ENCODE measurements at regions not wholly inside any gene's neighbourhood (a gene's known extent, or its start where the extent isn't known, plus 50 kb on each side); places are given as distances from the start of the nearest gene placed in this dataset.

DNA sequence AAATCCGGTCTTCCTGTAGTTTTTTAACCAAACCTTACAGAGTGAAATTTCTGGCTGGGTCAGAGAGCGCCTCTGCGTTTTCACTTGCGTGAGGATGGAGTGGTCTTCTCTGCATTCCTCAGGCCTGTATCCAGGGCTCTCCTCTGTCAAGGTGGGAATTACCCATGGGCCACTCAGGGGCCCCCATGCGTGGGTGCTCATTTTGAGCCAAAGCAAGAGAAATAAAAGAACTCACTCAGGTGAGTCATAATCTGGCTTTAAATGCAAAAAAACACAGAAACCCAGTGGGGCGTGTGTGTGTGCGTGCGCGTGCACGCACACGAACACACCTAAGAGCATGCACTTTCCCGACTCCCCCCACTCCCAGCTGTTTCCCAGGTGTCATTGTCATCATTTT is 104.0 kb upstream of the PWP1 start:
- DNase-seq (ENCODE audit: extremely low read depth, low read depth) = no peak
- TF ChIP-seq, protein P1, sequence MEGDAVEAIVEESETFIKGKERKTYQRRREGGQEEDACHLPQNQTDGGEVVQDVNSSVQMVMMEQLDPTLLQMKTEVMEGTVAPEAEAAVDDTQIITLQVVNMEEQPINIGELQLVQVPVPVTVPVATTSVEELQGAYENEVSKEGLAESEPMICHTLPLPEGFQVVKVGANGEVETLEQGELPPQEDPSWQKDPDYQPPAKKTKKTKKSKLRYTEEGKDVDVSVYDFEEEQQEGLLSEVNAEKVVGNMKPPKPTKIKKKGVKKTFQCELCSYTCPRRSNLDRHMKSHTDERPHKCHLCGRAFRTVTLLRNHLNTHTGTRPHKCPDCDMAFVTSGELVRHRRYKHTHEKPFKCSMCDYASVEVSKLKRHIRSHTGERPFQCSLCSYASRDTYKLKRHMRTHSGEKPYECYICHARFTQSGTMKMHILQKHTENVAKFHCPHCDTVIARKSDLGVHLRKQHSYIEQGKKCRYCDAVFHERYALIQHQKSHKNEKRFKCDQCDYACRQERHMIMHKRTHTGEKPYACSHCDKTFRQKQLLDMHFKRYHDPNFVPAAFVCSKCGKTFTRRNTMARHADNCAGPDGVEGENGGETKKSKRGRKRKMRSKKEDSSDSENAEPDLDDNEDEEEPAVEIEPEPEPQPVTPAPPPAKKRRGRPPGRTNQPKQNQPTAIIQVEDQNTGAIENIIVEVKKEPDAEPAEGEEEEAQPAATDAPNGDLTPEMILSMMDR (IDR thresholded peaks at IDR 0.05; ENCODE audit: low read depth, low read length) = no peak

DNA sequence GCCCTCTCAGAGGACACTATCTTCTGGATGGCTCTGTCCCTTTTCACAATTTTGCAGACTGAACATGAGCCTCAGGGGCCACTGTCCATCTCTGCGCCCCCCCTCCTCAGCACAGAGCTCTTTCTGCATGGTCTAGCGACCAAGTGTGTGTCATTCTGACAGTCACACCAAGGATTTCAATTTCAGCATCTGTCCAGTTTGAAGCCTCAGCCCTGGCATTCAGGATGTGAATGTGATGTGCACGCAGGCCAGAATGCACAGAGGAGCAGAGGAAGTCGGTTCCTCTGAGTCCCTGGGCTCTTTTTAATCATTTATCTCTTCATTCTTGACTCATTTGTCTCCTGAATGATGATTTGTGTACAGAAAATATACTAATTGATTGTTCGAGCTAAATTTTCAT is 102.0 kb upstream of the PWP1 start:
- DNase-seq (ENCODE audit: extremely low read depth, low read depth) = no peak
- TF ChIP-seq, protein P1 (IDR thresholded peaks at IDR 0.05; ENCODE audit: low read depth, low read length) = no peak

DNA sequence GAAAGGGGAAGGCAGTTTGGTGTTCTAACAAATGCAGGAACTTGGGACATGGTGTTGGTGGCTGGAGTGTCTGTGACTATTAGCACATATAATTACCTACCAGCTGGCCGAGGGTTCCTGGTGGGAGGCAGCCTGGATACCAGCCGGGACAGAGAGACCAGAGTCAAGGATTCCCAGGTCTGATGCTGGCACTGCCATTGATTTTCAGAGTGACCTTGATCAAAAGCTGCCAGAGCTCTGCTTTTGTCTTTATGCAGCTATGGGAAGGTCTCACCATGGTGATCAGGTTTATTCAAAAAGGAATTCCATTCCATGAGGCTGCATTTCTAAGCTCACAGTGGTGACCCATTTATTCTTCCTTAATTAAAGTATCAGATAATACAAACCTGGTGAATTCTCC is 101.0 kb upstream of the PWP1 start:
- TF ChIP-seq, protein P1 (IDR thresholded peaks at IDR 0.05; ENCODE audit: low read depth, low read length) = no peak
- DNase-seq (ENCODE audit: extremely low read depth, low read depth) = no peak

DNA sequence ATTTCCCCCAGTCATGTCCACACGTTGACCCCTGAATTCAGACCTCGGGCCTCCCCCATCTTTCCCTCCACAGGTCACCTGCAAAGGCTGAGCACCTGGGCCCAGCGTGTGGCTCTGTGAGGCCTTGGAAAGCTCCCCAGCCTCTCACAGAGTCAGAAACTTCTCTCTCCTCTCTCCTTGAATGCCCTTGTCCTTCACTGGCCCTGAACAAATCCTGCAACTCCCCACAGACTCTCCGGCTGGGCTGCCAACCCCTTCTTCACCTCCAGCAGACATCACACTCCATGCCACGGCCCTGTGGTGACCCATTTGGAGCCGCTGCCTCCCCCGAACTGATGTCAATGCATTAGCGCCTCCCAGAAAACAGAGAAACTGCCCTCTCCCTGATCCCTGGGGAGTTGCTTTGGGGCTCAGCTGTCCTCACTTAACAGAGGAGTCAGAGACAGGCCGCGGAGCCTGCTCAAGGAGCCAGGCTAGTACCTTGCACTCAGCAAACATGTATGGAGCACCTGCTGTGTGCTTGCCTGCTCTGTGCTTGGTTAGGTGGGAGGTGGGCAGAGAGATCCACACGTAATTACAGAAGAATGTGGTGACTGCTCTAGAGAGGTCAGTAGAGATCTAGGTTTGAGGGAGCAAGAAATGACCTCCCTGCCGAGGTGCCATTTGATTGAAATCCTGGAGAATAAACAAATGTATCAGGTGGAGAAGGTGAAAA is 99.2 kb upstream of the PWP1 start:
- DNase-seq (ENCODE audit: extremely low read depth, low read depth) = no peak
- TF ChIP-seq, protein P1 (IDR thresholded peaks at IDR 0.05; ENCODE audit: low read depth, low read length) = no peak

DNA sequence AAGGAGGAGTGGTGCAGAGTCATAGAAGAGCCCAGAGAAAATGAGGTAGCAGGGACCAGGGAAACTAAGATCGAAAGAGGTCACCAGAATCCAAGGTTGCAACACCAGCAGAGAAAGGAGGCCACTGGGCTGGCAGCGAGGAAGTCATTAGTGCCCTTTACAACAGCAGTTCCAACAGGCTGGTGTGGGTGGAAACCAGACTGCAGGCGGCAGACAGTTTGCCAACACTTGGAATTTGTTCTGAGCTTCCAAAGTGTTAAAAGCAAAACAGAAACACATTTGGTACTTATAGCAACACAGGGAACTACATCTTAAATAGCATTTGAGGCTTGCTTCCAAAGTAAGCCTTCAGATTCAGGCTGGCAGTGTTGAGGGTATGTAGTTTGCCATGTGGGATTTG is 95.2 kb upstream of the PWP1 start:
- TF ChIP-seq, protein P1 (IDR thresholded peaks at IDR 0.05; ENCODE audit: low read depth, low read length) = no peak

DNA sequence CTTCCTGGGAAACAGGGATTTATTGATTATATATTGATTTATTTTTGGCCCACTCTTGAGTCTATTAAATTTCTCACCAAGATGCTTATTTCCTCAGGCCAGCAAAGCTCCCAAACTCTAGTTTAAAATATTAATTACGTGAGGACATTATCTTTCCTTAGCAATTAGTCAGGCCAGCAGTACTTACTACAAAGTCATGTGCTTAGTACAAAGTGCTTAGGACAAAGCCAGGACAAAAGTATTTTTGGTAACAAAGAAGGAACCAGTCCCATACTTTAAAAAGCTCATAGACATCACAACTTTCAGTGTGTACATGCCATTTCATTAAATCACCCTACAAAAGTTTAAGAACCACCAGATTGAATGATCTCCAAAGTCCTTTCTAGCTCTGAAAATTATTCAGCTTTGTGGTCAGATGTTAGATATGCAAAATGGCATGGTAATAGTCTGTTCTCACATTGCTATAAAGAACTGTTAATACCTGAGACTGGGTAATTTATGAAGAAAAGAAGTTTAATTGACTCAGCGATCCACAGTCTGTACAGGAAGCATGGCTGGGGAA is 94.7 kb upstream of the PWP1 start:
- DNase-seq (ENCODE audit: extremely low read depth, low read depth) = no peak
- TF ChIP-seq, protein P1 (IDR thresholded peaks at IDR 0.05; ENCODE audit: low read depth, low read length) = no peak

More for the DNA sequence above, 95.2 kb upstream of the PWP1 start:
- no peak for DNase-seq (ENCODE audit: extremely low read depth, low read depth)

DNA sequence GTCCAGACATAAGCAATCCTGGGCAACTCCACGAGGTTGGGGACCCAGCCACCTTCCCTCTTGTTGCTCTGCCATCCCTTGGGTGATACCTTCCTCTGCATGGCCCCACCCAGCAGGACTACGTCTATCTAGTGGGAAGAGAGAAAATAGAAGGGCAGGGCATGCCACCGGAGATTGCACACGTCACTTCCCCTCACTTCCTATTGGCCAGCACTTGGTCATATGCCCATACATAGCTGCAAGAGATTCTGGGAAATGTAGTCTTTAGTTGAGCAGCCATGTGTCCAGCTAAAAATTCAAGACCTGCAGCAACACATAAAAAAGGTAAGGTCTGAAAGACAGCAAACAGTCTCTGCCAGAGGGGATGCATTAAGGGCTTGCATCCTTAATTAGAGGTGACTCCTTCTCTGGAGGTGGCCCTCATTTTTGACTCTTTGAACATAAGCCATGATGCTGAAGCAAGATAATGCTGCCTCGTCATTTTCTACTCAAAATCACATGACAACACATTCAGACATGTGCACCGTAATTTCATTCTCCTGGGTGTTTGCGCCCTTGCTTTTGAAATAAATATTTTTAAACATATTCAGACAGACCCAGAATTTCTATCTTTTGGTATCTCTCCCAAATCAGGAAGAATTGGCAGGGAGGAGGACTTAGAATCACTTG is 91.8 kb upstream of the PWP1 start:
- TF ChIP-seq, protein P1 (IDR thresholded peaks at IDR 0.05; ENCODE audit: low read depth, low read length) = no peak
- no peak for DNase-seq (ENCODE audit: extremely low read depth, low read depth)
